ENCODE measurements at regions not wholly inside any gene's neighbourhood (a gene's known extent, or its start where the extent isn't known, plus 50 kb on each side); places are given as distances from the start of the nearest gene placed in this dataset.
"Not testable (repeated sequence)": the region's sequence is repeated elsewhere in the genome, so short reads cannot be mapped to it uniquely, and the experiment has no call there.

DNA sequence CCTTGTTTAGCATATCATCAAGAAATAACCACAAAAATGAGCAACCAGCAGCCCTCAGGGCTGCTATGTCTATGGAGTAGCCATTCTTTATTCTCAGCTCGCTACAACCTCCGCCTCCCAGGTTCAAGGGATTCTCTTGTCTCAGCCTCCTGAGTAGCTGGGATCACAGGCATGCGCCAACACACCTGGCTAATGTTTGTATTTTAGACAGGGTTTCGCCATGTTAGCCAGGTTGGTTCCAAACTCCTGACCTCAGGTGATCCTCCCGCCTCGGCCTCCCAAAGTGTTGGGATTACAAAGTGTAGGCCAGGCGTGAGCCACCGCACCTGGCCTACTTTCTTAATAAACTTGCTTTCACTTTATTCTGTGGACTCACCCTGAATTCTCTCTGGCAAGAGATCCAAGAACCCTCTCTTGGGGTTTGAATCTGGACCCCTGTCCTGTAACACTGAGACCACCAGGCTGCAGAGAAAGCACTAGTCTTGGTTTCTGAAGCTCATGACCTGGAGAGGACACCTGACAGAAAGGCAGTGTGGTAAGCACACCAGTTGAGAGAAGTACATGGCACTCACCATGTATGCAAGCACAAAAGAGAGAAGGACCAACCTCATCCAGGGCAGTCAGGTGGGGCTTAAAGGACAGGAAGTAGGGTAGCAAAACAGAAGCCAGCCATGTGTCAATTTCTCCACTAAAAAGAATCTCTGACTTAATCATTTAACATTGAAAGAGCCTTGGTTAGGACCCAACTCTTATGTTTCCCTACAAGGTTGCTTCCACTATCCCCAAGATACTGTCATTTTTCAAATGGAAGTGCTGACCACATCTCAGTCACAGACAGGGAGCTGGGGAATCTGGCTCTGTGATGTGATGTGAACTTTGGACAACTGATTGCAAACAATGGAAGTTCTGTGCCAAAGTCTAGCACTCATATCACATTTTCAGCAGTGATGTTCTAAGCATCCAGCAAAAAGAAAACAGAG lies 97.4 kb upstream of the DST start:
- DNase-seq = no peak

DNA sequence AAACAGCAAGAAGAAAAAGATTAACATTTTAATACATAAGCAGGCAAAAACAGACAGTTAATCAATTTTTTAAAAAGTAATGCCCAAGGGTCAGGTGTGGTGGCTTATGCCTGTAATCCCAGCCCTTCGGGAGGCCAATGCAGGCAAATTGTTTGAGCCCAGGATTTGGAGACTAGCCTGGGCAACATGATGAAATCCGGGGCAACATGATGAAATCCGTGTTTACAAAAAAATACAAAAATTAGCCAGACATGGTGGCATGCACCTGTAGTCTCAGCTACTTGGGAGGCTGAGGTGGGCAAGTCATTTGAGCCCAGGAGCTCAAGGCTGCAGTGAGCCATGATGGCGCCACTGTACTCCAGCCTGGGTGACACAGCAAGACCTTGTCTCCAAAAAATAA lies 94.1 kb upstream of the DST start:
- DNase-seq = no peak

DNA sequence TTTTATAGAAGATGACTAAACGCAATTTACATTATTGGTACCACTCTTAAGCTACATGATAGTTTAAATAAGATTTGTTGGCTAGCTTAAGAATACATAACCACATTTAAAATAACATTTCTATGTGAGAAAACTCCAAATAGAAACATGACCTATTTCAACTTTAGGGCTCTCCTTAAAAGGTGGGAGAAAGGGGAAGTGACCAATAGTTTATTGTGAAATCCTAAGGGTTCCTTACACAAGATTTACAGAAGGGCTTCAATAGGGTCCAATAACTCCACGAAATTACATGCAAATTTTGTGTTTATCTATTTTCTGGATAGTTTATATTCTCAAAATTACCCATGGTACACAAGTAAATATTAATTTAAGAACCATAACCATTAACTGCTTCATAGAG lies 91.6 kb upstream of the DST start:
- no peak for DNase-seq

DNA sequence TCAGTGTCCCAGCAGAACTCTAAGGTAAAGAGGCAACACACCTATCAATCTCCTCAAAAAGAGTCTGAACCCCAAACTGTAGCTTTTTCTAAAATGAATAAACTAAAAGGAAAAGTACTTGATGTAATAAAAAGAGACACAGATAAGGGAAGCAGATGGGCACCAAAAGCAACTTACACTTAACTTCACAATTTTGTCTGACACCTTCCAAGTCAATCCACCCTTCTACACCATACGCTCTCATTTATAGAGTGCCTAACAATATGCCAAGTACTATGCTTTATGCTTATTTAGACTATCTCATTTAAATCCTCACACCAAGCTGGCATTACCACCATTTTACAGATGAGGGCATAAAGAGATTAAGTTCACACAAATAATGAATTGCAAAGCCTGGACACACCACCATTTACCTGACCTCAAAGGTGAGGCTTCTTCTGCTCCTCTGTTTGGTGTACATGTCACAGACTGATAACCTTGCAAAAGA lies 90.6 kb upstream of the DST start:
- no peak for DNase-seq

DNA sequence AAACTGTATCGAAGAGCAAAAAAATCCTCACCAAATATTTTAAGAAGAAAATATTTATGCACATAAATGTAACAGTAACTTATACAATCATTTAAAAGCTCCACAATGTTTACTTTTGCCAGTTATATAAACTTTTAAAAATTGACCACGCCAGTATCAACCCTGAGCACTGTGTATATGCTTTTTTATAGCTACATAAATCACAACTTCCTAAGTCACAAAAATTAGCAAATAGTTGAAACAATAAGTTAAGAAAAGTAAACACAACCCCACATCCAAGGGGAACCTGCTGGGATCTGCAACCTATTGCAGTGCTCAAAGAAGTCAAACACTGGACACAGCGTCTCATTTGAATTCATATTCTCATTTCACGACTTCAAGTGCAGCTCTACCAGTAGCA lies 89.8 kb upstream of the DST start:
- DNase-seq = no peak

DNA sequence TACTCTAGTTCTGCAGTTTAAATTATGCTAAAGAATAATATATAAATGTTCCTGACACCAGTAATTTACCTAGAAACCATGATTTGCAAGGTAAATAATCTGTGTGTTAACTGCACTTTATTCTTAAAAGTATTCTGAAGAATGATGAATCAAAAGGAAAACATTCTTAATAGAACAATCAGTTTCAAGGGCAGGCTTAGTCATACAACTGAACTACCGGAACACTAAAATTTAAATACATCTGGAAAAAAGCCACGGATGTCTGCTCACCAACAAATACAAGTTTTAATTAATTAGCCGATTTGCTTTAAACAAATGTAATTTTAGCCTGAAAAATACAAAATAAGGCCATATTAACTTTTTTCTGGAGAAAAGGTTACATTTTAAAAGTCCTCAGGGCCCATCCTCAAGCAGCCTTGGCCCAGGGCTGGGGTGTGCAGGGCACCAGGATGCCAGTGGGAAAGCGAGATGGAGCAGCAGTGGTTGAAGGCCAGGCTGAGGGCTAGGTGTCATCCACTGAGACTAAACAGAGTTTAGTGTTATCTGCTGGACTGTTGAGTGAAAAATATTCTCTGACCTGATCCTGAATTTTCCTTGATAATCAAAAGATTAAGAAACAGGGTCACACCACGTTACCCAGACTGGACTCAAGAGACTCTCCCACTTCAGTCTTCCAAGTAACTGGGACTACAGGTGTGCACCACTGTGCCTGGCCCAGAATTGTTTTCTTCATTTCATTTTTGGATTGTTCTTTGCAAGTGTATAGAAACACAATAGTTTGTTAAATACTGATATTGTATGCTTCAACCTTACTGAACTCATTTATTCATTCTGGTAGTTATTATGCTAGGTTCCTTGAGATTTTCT lies 88.2 kb upstream of the DST start:
- DNase-seq = no peak

DNA sequence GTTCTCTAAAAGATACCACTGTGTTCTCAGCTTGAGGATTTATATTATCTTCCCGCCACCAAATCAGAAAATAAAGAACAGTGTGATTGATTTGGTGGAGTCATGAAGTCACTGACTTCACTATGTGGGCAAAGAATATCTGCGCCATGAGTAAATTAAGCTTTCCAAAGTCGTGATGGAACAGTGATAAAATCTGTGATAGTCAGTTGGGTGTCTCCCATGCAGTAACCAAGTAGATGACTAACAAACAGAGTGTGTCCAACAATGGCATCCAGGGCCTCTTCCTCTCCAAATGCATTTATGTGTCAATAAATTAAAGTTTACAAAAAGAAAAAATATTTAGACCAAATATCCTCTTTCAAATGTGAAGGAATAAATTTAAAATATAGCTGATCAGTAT lies 87.0 kb upstream of the DST start:
- DNase-seq = no peak

DNA sequence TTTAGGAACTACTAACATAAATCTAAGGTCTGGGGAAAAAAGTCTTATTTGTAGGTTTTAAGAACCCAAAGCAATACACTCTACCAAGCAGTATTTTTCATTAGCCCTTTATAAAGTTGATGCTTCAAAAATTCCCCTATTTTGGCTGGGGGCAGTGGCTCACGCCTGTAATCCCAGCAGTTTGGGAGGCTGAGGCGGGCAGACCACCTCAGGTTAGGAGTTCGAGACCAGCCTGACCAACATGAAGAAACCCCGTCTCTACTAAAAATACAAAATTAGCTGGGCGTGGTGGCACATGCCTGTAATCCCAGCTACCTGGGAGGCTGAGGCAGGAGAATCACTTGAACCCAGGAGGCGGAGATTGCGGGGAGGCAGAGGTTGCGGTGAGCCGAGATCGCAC lies 86.5 kb upstream of the DST start:
- DNase-seq = not testable (repeated sequence)

DNA sequence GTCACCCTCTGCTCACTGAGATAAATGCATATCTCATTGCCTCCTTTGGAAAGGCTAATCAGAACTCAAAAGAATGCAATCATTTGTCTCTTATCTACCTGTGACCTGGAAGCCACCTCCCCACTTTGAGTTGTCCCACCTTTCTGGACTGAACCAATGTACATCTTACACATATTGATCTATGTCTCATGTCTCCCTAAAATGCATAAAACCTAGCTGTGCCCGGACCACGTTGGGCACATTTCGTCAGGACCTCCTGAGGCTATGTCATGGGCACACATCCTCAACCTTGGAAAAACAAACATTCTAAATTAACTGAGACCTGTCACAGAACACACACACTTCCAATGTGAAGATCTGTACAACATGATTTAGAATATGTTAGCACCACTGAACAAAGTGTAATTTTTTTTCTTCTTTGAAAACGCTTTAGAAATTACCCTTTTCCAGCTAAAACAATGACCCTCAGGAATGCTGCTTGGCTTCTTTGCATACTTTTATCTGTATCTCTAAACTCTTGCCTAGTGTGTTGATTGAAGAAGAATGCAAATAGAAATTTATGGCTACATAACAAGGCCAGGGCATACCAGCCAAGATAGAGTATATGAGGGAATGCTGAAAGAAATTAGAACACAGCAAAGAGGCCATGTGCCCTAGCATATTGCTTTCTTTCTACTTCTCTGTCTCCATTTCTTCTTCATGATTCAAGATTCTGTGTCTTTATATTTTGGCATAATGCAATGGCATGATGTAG lies 84.6 kb upstream of the DST start:
- no peak for DNase-seq

DNA sequence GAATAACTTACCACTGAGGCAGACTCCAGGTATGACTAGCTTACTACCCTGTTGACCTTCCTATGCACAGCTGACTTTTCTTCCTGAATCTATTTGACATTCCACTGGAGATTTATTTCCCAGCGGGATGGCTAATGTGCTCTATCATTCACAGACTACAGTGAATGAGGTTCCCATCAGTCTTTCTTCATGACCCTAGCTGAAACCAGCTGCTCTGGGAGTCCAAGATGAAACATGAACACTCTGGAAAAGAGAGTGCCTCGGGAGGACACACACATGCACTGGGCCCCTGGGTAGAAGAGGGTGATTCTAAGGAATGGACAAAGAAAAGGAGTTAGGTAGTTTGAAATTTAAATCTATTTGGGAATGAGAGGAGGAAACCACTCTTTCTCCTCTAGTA lies 82.6 kb upstream of the DST start:
- no peak for DNase-seq

DNA sequence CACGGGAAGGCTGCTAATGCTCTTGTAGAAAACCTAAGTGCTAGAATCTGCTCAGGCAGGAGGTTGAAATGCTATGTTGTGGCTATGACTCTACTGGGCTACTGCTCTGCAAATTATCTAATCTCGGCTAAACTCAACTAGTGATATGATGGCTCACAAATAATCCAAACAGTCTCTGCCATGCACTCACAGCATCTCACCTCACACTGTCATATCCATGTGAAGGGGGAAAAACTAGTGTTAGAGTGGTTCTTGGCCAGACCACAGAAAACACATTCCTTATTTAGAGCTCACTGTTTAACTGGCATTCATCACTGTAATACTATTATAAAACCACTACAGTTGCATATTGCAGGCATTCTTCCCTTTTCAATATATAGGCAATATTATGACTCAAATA lies 81.8 kb upstream of the DST start:
- no peak for DNase-seq

DNA sequence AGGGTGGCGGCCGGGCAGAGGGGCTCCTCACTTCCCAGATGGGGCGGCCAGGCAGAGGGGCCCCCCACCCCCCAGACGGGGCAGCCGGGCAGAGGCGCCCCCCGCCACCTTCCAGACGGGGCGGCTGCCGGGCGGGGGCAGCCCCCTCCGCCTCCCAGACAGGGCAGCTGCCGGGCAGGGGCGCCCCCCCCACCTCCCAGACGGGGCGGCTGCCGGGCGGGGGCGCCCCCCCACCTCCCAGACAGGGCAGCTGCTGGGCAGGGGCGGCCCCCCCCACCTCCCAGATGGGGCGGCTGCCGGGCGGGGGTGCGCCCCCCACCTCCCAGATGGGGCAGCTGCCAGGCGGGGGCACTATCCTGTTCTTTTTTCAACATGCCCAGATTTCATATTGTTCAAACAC lies 78.2 kb upstream of the DST start:
- DNase-seq = no peak

DNA sequence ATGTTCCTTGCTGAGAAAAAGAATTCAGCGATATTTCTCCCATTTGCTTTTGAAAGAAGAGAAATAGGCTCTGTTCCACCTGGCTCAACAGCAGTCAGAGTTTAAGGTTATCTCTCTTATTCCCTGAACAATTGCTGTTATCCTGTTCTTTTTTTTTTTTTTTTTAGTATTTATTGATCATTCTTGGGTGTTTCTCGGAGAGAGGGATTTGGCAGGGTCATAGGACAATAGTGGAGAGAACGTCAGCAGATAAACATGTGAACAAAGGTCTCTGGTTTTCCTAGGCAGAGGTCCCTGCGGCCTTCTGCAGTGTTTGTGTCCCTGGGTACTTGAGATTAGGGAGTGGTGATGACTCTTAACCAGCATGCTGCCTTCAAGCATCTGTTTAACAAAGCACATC lies 77.5 kb upstream of the DST start:
- DNase-seq = not testable (repeated sequence)

DNA sequence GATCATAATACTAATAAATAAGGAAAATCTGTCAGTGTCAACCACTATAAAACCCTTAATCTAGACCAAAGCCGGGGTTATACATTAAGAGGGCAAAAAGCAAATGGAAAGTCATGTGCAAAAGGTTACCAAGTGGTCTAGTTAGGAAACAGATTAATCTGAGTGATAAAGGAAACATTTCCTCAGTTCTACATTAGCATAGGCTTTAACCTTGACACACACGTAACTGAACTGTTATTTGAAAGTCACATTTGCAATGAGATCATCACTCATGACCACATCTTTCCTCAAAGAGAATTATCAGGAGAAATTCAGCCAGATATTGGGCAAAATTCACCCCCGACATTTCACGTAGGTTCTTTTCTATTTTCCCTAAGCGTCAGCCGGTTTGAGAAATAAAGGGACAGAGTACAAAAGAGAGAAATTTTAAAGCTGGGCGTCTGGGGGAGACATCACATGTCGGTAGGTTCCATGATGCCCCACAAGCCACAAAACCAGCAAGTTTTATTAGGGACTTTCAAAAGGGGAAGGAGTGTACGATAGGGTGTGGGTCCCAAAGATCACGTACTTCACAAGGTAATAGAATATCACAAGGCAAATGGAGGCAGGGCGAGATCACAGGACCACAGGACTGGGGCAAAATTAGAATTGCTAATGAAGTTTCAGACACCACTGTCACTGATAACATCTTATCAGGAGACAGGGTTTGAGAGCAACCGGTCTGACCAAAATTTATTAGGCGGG lies 76.8 kb upstream of the DST start:
- not testable (repeated sequence) for DNase-seq

DNA sequence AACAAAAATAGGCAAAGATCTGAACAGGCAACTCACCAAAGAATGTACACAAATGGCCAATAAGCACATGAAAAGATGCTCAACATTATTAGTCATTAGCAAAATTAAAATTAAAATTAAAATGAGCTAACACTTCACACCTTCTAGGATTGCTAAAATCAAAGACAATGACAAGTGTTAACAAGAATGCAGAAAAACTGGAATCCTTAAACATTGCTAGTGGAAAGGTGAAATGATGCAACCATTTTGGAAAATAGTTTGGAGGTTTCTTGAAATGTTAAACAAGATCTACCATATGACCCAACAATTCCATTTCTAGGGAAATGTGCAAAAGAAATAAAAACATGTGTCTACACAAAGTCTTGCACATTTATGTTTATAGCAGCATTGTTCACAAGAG lies 75.5 kb upstream of the DST start:
- DNase-seq = no peak

DNA sequence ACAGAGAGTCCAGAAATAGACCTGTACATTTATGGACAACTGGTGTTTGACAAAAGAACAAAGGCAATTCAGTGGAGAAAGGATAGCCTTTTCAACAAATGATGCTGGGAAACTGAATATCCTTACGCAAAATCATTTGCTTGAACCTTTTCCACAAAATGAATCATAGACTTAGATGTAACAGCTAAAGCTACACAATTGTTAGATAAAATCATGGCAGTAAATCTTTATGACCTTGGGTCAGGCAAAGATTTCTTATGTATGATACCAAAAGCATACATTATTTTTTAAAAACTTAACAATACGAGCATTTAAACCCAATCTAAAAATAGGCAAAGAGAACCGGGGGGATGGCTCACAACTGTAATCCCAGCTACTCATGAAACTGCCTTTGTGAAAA lies 73.5 kb upstream of the DST start:
- no peak for DNase-seq

DNA sequence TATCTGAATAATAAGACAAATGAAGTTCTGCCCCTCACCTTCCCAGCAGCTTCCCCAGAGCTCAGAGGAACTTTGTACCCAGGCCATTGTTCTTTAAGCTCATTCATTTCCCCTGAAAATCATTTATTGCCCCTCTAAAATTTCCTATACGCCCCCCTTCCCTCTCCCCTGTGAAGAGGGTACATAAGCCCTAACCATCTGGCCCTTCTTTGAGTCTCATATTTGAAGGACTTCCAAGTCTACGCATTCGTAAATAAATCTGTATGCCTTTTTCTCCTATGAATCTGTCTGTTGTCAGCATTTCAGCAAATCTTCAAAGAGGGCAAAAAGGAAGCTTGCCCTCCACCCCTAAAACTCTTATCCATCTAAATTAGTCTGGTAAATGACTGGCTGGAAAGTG lies 73.1 kb upstream of the DST start:
- no peak for DNase-seq

DNA sequence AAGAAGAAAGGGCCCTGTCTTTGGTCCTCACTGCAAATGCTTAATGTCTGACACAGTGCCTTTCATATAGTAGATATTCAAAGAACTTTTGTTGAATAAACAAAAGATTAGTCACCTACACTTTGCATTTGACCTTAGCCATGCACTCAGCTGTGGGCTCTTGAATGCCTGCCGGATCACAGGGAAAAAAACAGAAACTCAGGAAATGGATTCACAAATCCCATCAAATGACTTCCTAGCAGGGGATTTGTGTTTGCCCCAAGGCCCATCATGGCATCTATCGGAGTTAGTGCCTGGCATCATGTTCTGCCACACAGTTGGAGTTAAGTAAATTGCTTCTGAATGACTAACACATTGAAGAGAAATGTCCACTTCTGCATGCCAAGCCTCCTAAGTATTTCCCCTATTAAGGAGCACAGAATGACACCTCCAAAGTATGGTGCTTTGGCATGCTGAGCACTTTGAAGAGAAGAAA lies 72.3 kb upstream of the DST start:
- no peak for DNase-seq

DNA sequence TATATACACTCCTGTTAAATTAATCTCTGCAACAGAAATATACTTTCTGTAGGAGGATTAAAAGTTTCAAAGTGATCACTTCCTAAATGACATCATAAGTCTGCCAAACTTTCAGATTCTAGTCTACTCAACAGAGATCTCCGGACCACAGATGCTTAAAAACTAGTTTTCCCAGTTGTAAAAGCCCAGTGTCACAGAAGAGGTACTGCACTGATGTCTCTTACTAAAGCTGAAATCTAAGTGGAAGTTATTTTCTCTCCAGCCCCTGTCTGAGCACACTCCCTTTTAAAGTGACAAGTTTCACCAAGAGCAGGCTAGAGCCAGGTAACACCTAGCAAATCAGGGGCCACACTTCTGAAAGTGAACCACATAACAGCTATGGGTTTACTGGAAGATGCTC lies 71.6 kb upstream of the DST start:
- no peak for DNase-seq

DNA sequence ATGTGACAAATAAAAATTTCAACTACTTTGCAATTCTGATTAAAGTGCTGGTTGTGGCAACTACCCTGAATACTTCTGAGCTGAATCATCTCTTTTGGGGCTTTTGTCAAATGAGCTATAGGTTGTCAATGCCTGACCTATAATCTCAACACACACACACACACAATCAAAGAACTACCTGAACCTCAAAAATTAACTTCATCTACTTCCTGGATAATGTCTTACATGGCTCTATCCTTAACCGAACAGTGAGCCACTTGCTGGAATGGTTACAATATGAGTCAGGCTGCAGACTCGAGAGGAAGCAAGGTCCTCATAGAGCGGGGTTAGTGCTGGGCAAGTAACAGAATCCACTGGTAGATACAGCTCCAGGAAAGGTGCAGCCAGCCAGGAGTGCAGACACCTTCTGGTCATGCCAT lies 70.6 kb upstream of the DST start:
- DNase-seq = no peak

DNA sequence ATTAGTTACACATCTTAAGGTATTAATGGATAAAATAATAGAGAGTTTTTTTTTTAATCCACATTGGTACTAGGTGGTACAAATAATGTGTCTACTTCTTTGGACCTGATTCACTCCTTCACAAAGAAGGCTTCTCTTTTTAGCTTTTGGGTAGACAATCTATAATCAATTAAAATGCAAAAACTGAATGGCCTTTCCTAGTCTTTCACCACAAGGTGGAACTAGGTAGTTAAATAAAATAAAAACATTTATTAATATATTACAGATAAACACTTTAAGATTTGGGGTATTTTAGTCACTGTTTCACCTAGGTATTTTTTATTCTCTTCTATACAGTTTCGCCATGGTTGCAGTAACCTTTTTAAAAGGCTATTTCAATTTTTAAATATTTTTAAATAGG lies 68.3 kb upstream of the DST start:
- no peak for DNase-seq

DNA sequence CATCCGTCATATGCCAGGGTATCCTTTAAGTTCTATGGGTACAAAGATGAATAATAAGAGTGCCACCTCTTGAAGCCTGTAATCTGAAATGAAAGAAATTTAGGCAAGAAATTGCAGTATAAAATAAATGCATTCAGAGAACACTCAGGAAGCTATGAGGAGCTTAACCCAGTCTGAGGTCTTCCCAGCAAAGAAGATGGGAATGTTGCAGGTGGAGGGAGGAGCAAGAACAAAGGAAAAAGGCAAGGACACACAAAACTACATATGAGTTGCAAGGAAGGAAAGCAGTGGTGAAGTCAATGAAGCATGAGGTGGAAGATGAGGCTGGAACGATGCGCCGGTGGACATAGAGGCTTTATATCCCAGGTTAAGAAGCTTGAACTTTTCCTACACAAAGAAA lies 67.0 kb upstream of the DST start:
- no peak for DNase-seq

Measured in activated CD8-positive, alpha-beta memory T cell treated with anti-CD3 and anti-CD28 coated beads, Interleukin-2, amount 50 U/mL, for 4 hours (primary cell).